SU-DHL-6 (cell line): ENCODE measurements at regions not wholly inside any gene's neighbourhood (a gene's known extent, or its start where the extent isn't known, plus 50 kb on each side); places are given as distances from the start of the nearest gene placed in this dataset.

Source experiments
- EZH2phosphoT487 ChIP-seq: fragments of 200-600 bp; sonication (generic), shearing (Covaris generic); conservative IDR thresholded peaks from 2 replicates; pipeline ENCODE4 v1.6.1; 2018; ENCODE audit warnings: mild to moderate bottlenecking, antibody characterized with exemption, low read length, moderate library complexity, mixed read lengths
- TF ChIP-seq, protein P1 (sequence below): fragments of 200-600 bp; sonication (generic); IDR thresholded peaks from one replicate; pipeline ENCODE4 v1.5.1; 2017; ENCODE audit warnings: antibody characterized with exemption, mild to moderate bottlenecking, low read length, moderate library complexity; ENCODE audit not compliant: insufficient read depth, poor library complexity, severe bottlenecking

DNA sequence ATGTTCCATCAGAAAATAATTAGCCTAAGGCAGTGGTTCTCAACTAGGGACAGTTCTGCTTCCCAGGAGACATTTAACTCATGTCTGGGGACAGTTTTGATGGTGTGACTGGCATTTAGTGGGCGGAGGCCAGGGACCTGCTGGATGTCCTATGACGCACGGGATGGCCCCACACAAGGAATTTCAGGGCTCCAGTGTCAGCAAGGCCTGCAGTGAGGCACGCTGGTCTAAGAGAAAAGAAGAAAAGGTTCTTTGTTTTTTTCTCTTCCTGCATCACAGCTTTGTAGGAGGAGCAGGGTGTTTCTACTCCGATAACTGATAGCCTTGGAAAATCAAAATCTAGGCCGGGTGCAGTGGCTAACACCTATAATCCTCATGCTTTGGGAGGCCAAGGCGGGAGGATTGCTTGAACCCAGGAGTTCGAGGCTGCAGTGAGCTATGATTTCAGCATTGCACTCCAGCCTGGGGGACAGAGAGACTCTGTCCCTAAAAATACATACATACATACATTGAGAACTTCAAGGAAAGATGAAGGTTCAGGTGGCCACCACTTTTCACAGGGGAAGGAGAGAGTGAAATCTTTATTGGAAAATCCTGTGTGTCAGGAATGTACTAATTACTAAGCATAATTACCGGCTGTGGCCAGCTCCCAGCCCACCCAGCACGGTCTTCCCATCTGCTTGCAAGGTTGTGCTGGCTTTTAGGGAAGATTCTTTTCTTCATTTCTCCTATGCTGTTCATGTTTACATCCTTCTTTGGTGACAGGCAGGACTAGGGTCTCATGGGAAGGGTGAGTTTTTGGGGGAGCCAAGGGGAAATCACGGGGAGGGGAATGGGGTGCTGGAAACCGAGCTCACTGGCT, 150.4 kb downstream of the ACTR3B start:
- TF ChIP-seq, protein P1, sequence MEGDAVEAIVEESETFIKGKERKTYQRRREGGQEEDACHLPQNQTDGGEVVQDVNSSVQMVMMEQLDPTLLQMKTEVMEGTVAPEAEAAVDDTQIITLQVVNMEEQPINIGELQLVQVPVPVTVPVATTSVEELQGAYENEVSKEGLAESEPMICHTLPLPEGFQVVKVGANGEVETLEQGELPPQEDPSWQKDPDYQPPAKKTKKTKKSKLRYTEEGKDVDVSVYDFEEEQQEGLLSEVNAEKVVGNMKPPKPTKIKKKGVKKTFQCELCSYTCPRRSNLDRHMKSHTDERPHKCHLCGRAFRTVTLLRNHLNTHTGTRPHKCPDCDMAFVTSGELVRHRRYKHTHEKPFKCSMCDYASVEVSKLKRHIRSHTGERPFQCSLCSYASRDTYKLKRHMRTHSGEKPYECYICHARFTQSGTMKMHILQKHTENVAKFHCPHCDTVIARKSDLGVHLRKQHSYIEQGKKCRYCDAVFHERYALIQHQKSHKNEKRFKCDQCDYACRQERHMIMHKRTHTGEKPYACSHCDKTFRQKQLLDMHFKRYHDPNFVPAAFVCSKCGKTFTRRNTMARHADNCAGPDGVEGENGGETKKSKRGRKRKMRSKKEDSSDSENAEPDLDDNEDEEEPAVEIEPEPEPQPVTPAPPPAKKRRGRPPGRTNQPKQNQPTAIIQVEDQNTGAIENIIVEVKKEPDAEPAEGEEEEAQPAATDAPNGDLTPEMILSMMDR = no peak
- no peak for TF ChIP-seq EZH2phosphoT487
